CD4-positive, alpha-beta T cell (primary cell): ENCODE measurements at regions not wholly inside any gene's neighbourhood (a gene's known extent, or its start where the extent isn't known, plus 50 kb on each side); places are given as distances from the start of the nearest gene placed in this dataset.

Experiments used
- ATAC-seq: fragments of 200-7000 bp; cut with Tn5 transposase; one replicate; pipeline ENCODE4 v1.10.0; 2022; ENCODE audit warnings: mild to moderate bottlenecking; ENCODE audit not compliant: poor library complexity
- CTCF ChIA-PET: fragments of 350-600 bp; sonication (Branson Sonifier 250); formaldehyde crosslinking; loops from one replicate; lab custom pipeline; 2021; ENCODE audit warnings: antibody characterized with exemption, inconsistent platforms; lab: Charles Lee
- POLR2A ChIA-PET: fragments of 350-600 bp; sonication (Branson Sonifier 250); formaldehyde crosslinking; loops from one replicate; lab custom pipeline; 2021; ENCODE audit warnings: antibody characterized with exemption, inconsistent platforms; lab: Charles Lee
- DNase-seq, 14 experiments: peaks; one replicate each; pipeline ENCODE4 v3.0.0-alpha.2; 2013 to 2020; ENCODE audit warnings: mixed read lengths in 2 of 14
- H3K27ac ChIP-seq, 2 donors: one replicate each; pipeline versions ENCODE4 v1.5.1 to v1.7.0; 2013; ENCODE audit warnings: low read length in 2 of 2, low read depth in 1 of 2, mild to moderate bottlenecking in 1 of 2
- H3K27me3 ChIP-seq, 2 experiments: 1 replicate in 1 of 2; 2 replicates in 1 of 2; pipeline versions ENCODE4 v1.6.1 to v1.7.0; 2013; ENCODE audit warnings: low read length in 2 of 2, control low read depth in 1 of 2, mild to moderate bottlenecking in 1 of 2, moderate library complexity in 1 of 2; ENCODE audit not compliant: insufficient read depth in 2 of 2, control insufficient read depth in 1 of 2
- H3K36me3 ChIP-seq: one replicate; pipeline ENCODE4 v1.6.1; 2013; ENCODE audit warnings: low read length, control low read depth; ENCODE audit not compliant: insufficient read depth
- H3K4me1 ChIP-seq: one replicate; pipeline ENCODE4 v1.6.1; 2013; ENCODE audit warnings: low read length, control low read depth; ENCODE audit not compliant: insufficient read depth
- H3K4me3 ChIP-seq: one replicate; pipeline ENCODE4 v1.5.1; 2013; ENCODE audit warnings: mild to moderate bottlenecking, low read length, moderate library complexity
- H3K9me3 ChIP-seq, 2 experiments: 1 replicate in 1 of 2; 2 replicates in 1 of 2; pipeline versions ENCODE4 v1.6.1 to v1.7.0; 2013; ENCODE audit warnings: low read length in 2 of 2, mild to moderate bottlenecking in 2 of 2, control low read depth in 1 of 2, moderate library complexity in 1 of 2; ENCODE audit not compliant: control insufficient read depth in 1 of 2, insufficient read depth in 1 of 2
- H3K27ac Mint-ChIP-seq: one replicate; pipeline ENCODE4 v1.8.0; 2020; ENCODE audit warnings: mixed read lengths
- H3K27me3 Mint-ChIP-seq: one replicate; pipeline ENCODE4 v1.8.0; 2021; ENCODE audit warnings: mixed read lengths
- H3K36me3 Mint-ChIP-seq: one replicate; pipeline ENCODE4 v1.8.0; 2021; ENCODE audit warnings: low read depth, mixed read lengths
- H3K4me1 Mint-ChIP-seq: one replicate; pipeline ENCODE4 v1.8.0; 2021; ENCODE audit warnings: low read depth, mixed read lengths
- H3K4me3 Mint-ChIP-seq: one replicate; pipeline ENCODE4 v1.8.0; 2020; ENCODE audit warnings: mild to moderate bottlenecking, mixed read lengths
- H3K9me3 Mint-ChIP-seq: one replicate; pipeline ENCODE4 v1.8.0; 2020; ENCODE audit warnings: mixed read lengths
- CTCF ChIP-seq: fragments of 200-600 bp; IDR thresholded peaks from one replicate; pipeline ENCODE4 v1.8.0; 2022; ENCODE audit warnings: antibody characterized with exemption, mild to moderate bottlenecking
- intact Hi-C, 2 experiments: fragments of 100-400 bp; cut with DNase I in 1 of 2; cut with micrococcal nuclease in 1 of 2; formaldehyde crosslinking; loops; one replicate each; pipeline versions ENCODE4 v1.15.1 to v1.9.0; 2023 to 2025; cut with DNase I, micrococcal nuclease

- Histone ChIP-seq H3K27ac (no peak overlapping the region), H3K4me3 (no peak overlapping the region), H3K9me3 (peaks cover 7 to 8% of the 10 kb centered on the region in 2 experiments), H3K36me3 (no peaks in the 10 kb centered on the region), H3K4me1 (no peaks in the 10 kb centered on the region), H3K27me3 (no peaks in the 10 kb centered on the region)
- intact Hi-C loops = no loop called here
- no peaks in the 10 kb centered on the region for H3K36me3 Mint-ChIP-seq
- H3K9me3 Mint-ChIP-seq = peaks cover 2% of the 10 kb centered on the region
- CTCF ChIA-PET = no interaction called here
- no peak overlapping the region for H3K27ac Mint-ChIP-seq
- H3K27me3 Mint-ChIP-seq = no peaks in the 10 kb centered on the region
- no peak overlapping the region for H3K4me3 Mint-ChIP-seq
- no peaks in the 10 kb centered on the region for H3K4me1 Mint-ChIP-seq
- POLR2A ChIA-PET = no interaction called here
- DNase-seq (no peak), ATAC-seq (no peak)
- TF ChIP-seq CTCF = no peak
These were observed 262.1 kb upstream of the RPS23 start for GRCh38 chr5:82540301-82540700.

- H3K36me3 ChIP-seq = no peaks in the 10 kb centered on the region
- TF ChIP-seq CTCF = no peak
- Mint-ChIP-seq H3K9me3 (no peaks in the 10 kb centered on the region), H3K27ac (no peak overlapping the region), H3K36me3 (no peaks in the 10 kb centered on the region), H3K4me1 (no peaks in the 10 kb centered on the region), H3K4me3 (no peak overlapping the region), H3K27me3 (no peaks in the 10 kb centered on the region)
- no peaks in the 10 kb centered on the region for H3K4me1 ChIP-seq
- ChIA-PET CTCF (no interaction called here), POLR2A (no interaction called here)
- H3K27me3 ChIP-seq = no peaks in the 10 kb centered on the region
- DNase-seq (no peak), ATAC-seq (no peak)
- H3K4me3 ChIP-seq = no peak overlapping the region
- no peak overlapping the region for H3K27ac ChIP-seq
- intact Hi-C loops = no loop called here
- peaks cover 0 to 1% of the 10 kb centered on the region in 2 experiments for H3K9me3 ChIP-seq
These were observed 260.3 kb upstream of the RPS23 start for GRCh38 chr5:82538339-82539034.

- Mint-ChIP-seq H3K4me1 (no peaks in the 10 kb centered on the region), H3K4me3 (no peak overlapping the region), H3K36me3 (no peaks in the 10 kb centered on the region), H3K9me3 (no peaks in the 10 kb centered on the region), H3K27ac (no peak overlapping the region), H3K27me3 (no peaks in the 10 kb centered on the region)
- CTCF ChIA-PET = no interaction called here
- ATAC-seq (no peak), DNase-seq (no peak)
- Histone ChIP-seq H3K27ac (no peak overlapping the region), H3K9me3 (no peaks in the 10 kb centered on the region), H3K27me3 (no peaks in the 10 kb centered on the region), H3K4me3 (no peak overlapping the region), H3K36me3 (no peaks in the 10 kb centered on the region), H3K4me1 (no peaks in the 10 kb centered on the region)
- no peak for TF ChIP-seq CTCF
- POLR2A ChIA-PET = no interaction called here
- intact Hi-C loops = no loop called here
These were observed 259.6 kb upstream of the RPS23 start for GRCh38 chr5:82537687-82538306.
